ENCODE measurements at regions not wholly inside any gene's neighbourhood (a gene's known extent, or its start where the extent isn't known, plus 50 kb on each side); places are given as distances from the start of the nearest gene placed in this dataset.

DNA sequence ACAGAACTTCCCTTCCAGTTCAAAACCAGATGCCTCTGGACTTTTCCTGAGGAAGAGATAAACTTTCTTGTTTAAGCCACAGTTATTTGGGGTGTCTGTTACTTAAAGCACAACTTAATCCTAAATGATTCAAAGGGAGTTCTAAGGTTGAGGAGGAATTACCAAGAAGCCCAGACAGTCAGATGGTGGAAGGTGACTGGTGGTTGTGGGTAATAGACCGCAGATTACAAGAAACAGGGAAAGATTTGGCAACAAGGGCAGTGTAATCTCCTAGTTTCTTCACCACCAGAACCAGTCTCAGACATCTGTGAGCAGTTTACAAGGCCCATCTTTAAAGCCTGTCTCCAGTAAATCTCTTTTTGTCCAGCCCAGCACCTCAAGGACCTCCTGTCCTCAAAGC, 130.1 kb upstream of the CTTNBP2NL start:
- no peak for DNase-seq
- no peak for TF ChIP-seq EZH2 (IDR thresholded peaks at IDR 0.05; ENCODE audit: borderline replicate concordance, insufficient read depth, low read depth, low read length, poor library complexity, severe bottlenecking)
- TF ChIP-seq, protein P1, sequence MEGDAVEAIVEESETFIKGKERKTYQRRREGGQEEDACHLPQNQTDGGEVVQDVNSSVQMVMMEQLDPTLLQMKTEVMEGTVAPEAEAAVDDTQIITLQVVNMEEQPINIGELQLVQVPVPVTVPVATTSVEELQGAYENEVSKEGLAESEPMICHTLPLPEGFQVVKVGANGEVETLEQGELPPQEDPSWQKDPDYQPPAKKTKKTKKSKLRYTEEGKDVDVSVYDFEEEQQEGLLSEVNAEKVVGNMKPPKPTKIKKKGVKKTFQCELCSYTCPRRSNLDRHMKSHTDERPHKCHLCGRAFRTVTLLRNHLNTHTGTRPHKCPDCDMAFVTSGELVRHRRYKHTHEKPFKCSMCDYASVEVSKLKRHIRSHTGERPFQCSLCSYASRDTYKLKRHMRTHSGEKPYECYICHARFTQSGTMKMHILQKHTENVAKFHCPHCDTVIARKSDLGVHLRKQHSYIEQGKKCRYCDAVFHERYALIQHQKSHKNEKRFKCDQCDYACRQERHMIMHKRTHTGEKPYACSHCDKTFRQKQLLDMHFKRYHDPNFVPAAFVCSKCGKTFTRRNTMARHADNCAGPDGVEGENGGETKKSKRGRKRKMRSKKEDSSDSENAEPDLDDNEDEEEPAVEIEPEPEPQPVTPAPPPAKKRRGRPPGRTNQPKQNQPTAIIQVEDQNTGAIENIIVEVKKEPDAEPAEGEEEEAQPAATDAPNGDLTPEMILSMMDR (IDR thresholded peaks at IDR 0.05), result no peak
- H3K79me2 ChIP-seq (ENCODE audit: control insufficient read depth, insufficient read depth, low read length), result no peaks in the 10 kb centered on the region
- Mint-ChIP-seq H3K9me3 (ENCODE audit: insufficient read depth) (no peaks in the 10 kb centered on the region), H3K27ac (no peak overlapping the region), H3K4me3 (no peak overlapping the region), H3K4me1 (no peaks in the 10 kb centered on the region), H3K27me3 (peaks cover 19% of the 10 kb centered on the region)
- H2AFZ ChIP-seq (ENCODE audit: insufficient read depth, low read depth, low read length, poor library complexity, severe bottlenecking), result no peak overlapping the region
- WGBS (ENCODE audit: insufficient coverage), result 71% methylated on average over 1 of the region's 1 CpG
- no peaks in the 10 kb centered on the region for H4K20me1 ChIP-seq (ENCODE audit: control insufficient read depth, insufficient read depth, low read length, poor library complexity, severe bottlenecking)
- no peak overlapping the region for H3K4me3 ChIP-seq (ENCODE audit: control extremely low read depth in 1 of 5, extremely low read depth in 1 of 5, insufficient read depth in 1 of 5, low read depth in 2 of 5, low read length in 4 of 5)
- no peaks in the 10 kb centered on the region for H3K36me3 ChIP-seq (replicated peaks in 1 of 2; ENCODE audit: control extremely low read depth in 1 of 2, control insufficient read depth in 1 of 2, extremely low read depth in 1 of 2, insufficient read depth in 2 of 2, low read length in 1 of 2)
- H3K4me1 ChIP-seq (ENCODE audit: control insufficient read depth in 2 of 2, insufficient read depth in 2 of 2, low read length in 2 of 2), result no peaks in the 10 kb centered on the region
- CTCF ChIA-PET, result no interaction called here
- H3K4me2 ChIP-seq (replicated peaks; ENCODE audit: low read depth, low read length, poor library complexity, severe bottlenecking), result no peak overlapping the region
- intact Hi-C loops (cut with micrococcal nuclease), result no loop called here
- H3K27ac ChIP-seq (ENCODE audit: low read length in 2 of 2), result no peak overlapping the region
- no peak overlapping the region for H3K9ac ChIP-seq (ENCODE audit: low read length)
- peaks cover 0 to 2% (median under 1%) of the 10 kb centered on the region in 4 experiments for H3K27me3 ChIP-seq (replicated peaks in 1 of 4; ENCODE audit: control extremely low read depth in 1 of 4, control insufficient read depth in 3 of 4, insufficient read depth in 4 of 4, low read length in 3 of 4)
- peaks cover 0 to 3% (median 0%) of the 10 kb centered on the region in 3 donors for H3K9me3 ChIP-seq (ENCODE audit: control extremely low read depth in 1 of 3, control insufficient read depth in 2 of 3, insufficient read depth in 1 of 3, low read length in 2 of 3)
- ATAC-seq (ENCODE audit: low read depth), result no peak
- POLR2A ChIA-PET, result no interaction called here

DNA sequence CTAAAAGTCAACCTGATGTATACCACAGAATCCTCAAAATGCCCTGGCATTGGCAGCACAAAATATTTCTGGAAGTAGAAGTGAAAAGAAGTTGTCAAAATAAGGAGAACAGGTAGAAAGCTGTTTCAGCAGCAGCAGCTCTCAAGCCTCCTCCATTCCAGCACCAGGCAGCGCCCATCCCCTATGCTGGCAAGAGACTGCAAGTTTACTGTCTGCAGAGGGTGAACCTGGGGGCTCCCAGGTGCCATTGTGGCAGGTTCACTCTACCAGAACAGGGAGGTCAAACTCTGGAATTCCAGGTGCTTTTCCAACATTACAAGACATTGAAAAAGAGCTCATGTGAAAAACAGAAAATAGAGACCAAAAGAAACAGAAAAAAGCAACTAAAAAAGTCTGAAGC, 128.8 kb upstream of the CTTNBP2NL start:
- H3K4me1 ChIP-seq (ENCODE audit: control insufficient read depth in 2 of 2, insufficient read depth in 2 of 2, low read length in 2 of 2), result no peaks in the 10 kb centered on the region
- H3K36me3 ChIP-seq (replicated peaks in 1 of 2; ENCODE audit: control extremely low read depth in 1 of 2, control insufficient read depth in 1 of 2, extremely low read depth in 1 of 2, insufficient read depth in 2 of 2, low read length in 1 of 2), result no peaks in the 10 kb centered on the region
- peaks cover 0 to 2% (median under 1%) of the 10 kb centered on the region in 4 experiments for H3K27me3 ChIP-seq (replicated peaks in 1 of 4; ENCODE audit: control extremely low read depth in 1 of 4, control insufficient read depth in 3 of 4, insufficient read depth in 4 of 4, low read length in 3 of 4)
- DNase-seq (no peak), ATAC-seq (ENCODE audit: low read depth) (no peak)
- Mint-ChIP-seq H3K9me3 (ENCODE audit: insufficient read depth) (no peaks in the 10 kb centered on the region), H3K27me3 (peaks cover 25% of the 10 kb centered on the region), H3K4me1 (no peaks in the 10 kb centered on the region), H3K4me3 (no peak overlapping the region), H3K27ac (no peak overlapping the region)
- no peaks in the 10 kb centered on the region for H4K20me1 ChIP-seq (ENCODE audit: control insufficient read depth, insufficient read depth, low read length, poor library complexity, severe bottlenecking)
- intact Hi-C loops (cut with micrococcal nuclease), result no loop called here
- H3K4me2 ChIP-seq (replicated peaks; ENCODE audit: low read depth, low read length, poor library complexity, severe bottlenecking), result no peak overlapping the region
- TF ChIP-seq, protein P1 (IDR thresholded peaks at IDR 0.05), result no peak
- no peak for TF ChIP-seq EZH2 (IDR thresholded peaks at IDR 0.05; ENCODE audit: borderline replicate concordance, insufficient read depth, low read depth, low read length, poor library complexity, severe bottlenecking)
- ChIA-PET POLR2A (no interaction called here), CTCF (no interaction called here)
- H3K4me3 ChIP-seq (ENCODE audit: control extremely low read depth in 1 of 5, extremely low read depth in 1 of 5, insufficient read depth in 1 of 5, low read depth in 2 of 5, low read length in 4 of 5), result no peak overlapping the region
- no peaks in the 10 kb centered on the region for H3K79me2 ChIP-seq (ENCODE audit: control insufficient read depth, insufficient read depth, low read length)
- H3K27ac ChIP-seq (ENCODE audit: low read length in 2 of 2), result no peak overlapping the region
- H3K9me3 ChIP-seq (ENCODE audit: control extremely low read depth in 1 of 3, control insufficient read depth in 2 of 3, insufficient read depth in 1 of 3, low read length in 2 of 3), result peaks cover 0 to 3% (median 0%) of the 10 kb centered on the region in 3 donors
- no peak overlapping the region for H2AFZ ChIP-seq (ENCODE audit: insufficient read depth, low read depth, low read length, poor library complexity, severe bottlenecking)
- WGBS (ENCODE audit: insufficient coverage), result 78% methylated on average over 1 of the region's 1 CpG
- H3K9ac ChIP-seq (ENCODE audit: low read length), result no peak overlapping the region
